Effector memory CD8-positive, alpha-beta T cell (primary cell): ENCODE measurements at regions not wholly inside any gene's neighbourhood (a gene's known extent, or its start where the extent isn't known, plus 50 kb on each side); places are given as distances from the start of the nearest gene placed in this dataset.

Source experiments
- ATAC-seq: fragments of 150-1000 bp; cut with Tn5 transposase; replicated peaks from 2 replicates; pipeline ENCODE4 v1.10.0; 2021; ENCODE audit warnings: mild to moderate bottlenecking, moderate library complexity
- DNase-seq, 3 experiments: peaks; one replicate each; pipeline ENCODE4 v3.0.0; 2021
- H3K27ac Mint-ChIP-seq, 2 donors: one replicate each; pipeline ENCODE4 v1.8.0; 2022; ENCODE audit warnings: mild to moderate bottlenecking in 2 of 2, mixed read lengths in 2 of 2, moderate library complexity in 2 of 2
- H3K27me3 Mint-ChIP-seq, 2 donors: one replicate each; pipeline ENCODE4 v1.8.0; 2022; ENCODE audit warnings: mixed read lengths in 2 of 2
- H3K36me3 Mint-ChIP-seq: one replicate; pipeline ENCODE4 v1.8.0; 2022; ENCODE audit warnings: mild to moderate bottlenecking, moderate library complexity, mixed read lengths; ENCODE audit not compliant: insufficient read depth
- H3K4me1 Mint-ChIP-seq, 2 donors: one replicate each; pipeline ENCODE4 v1.8.0; 2022; ENCODE audit warnings: low read depth in 2 of 2, mixed read lengths in 2 of 2
- H3K4me3 Mint-ChIP-seq, 2 donors: one replicate each; pipeline ENCODE4 v1.8.0; 2022; ENCODE audit warnings: mild to moderate bottlenecking in 2 of 2, mixed read lengths in 2 of 2, moderate library complexity in 2 of 2
- H3K9me3 Mint-ChIP-seq, 2 donors: one replicate each; pipeline ENCODE4 v1.8.0; 2022; ENCODE audit warnings: mixed read lengths in 2 of 2

DNA sequence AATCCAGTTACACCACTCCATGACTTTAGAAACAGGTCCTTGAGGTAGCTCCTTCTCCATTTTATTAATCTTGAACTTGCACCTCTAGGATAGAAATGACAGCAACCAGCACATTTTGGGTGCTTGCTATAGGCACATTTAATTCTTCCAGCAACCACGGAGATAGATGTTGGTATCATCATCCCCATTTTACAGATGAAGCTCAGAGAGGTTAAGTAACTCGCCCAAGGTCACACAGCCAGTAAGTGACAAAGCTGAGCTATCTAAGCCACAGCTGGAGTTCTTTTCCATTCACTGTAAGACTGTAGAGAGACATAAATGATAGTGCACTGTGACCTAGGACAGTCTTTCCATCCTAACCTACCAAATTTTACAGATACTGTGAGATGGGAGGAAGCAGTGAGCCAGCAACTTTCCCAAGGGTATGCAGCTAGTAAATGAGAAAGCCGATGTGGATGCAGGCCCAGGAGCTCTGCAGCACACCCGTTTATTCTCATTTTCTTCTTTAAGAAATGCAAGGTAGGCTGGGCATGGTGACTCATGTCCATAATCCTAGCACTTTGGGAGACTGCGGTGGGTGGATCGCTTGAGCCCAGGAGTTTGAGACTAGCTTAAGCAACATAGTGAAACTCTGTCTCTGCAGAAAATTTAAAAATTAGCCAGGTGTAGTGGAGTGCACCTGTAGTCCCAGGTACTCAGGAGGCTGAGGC lies 103.2 kb downstream of the TBX5 start:
- no peaks in the 10 kb centered on the region for H3K36me3 Mint-ChIP-seq
- H3K4me3 Mint-ChIP-seq, result no peak overlapping the region
- peaks cover 0 to 9% of the 10 kb centered on the region in 2 donors for H3K27me3 Mint-ChIP-seq
- no peak for DNase-seq
- H3K27ac Mint-ChIP-seq, result no peak overlapping the region
- no peaks in the 10 kb centered on the region for H3K4me1 Mint-ChIP-seq
- ATAC-seq, result no peak
- H3K9me3 Mint-ChIP-seq, result peaks cover 0 to 22% of the 10 kb centered on the region in 2 donors

DNA sequence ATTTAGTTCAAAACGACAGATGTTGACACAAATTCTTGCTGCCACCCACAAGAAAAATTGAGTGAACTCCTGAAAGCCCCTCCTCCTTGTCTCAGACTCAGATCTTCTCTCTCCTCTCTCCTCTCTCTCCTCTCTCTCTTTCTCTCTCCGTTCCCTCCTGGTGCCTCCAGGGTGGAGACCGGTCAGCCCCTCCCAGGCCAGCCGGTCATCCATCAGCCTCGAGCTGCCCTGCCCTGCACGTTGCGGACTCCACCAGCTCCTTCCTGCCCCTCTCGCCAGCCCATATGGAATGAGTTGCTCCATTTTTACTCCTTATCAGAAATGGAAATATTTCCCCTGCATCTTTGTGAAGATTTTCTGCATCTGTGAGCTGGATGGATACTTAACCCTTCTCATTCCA lies 103.8 kb downstream of the TBX5 start:
- no peak overlapping the region for H3K4me3 Mint-ChIP-seq
- ATAC-seq, result no peak
- H3K4me1 Mint-ChIP-seq, result no peaks in the 10 kb centered on the region
- no peak for DNase-seq
- H3K27me3 Mint-ChIP-seq, result peaks cover 0 to 9% of the 10 kb centered on the region in 2 donors
- peaks cover 0 to 22% of the 10 kb centered on the region in 2 donors for H3K9me3 Mint-ChIP-seq
- H3K27ac Mint-ChIP-seq, result no peak overlapping the region
- H3K36me3 Mint-ChIP-seq, result no peaks in the 10 kb centered on the region

DNA sequence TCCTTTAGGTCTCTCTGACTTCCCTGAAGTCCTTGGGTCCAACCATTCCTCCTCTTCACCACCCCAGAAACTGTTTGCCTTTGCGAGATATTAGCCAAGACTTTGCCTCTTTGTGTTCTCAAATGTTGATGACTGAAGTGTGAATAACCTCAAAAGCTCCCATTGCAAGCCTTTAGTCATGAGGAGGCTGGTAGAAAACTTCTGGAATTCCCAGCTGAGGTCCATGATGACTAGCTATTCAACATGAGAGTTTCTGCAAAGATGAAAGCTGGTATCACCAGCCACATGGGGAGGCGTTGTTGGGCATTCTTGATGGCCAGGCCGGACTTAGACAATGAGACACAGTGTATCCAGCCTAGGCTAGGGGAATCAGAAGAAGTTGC lies 111.7 kb downstream of the TBX5 start:
- Mint-ChIP-seq H3K36me3 (no peaks in the 10 kb centered on the region), H3K27me3 (peaks cover 0 to 5% of the 10 kb centered on the region in 2 donors), H3K9me3 (peaks cover 0 to 3% of the 10 kb centered on the region in 2 donors), H3K4me3 (no peak overlapping the region), H3K27ac (no peak overlapping the region), H3K4me1 (no peaks in the 10 kb centered on the region)
- no peak for DNase-seq
- no peak for ATAC-seq

GRCh38 chr12:114293571-114294302 lies 112.2 kb downstream of the TBX5 start:
- H3K36me3 Mint-ChIP-seq, result no peaks in the 10 kb centered on the region

GRCh38 chr12:114293073-114293472 lies 112.9 kb downstream of the TBX5 start:
- no peak for ATAC-seq
- Mint-ChIP-seq H3K36me3 (no peaks in the 10 kb centered on the region), H3K4me1 (no peaks in the 10 kb centered on the region), H3K27me3 (peaks cover 0 to 5% of the 10 kb centered on the region in 2 donors), H3K4me3 (no peak overlapping the region), H3K9me3 (peaks cover 0 to 3% of the 10 kb centered on the region in 2 donors), H3K27ac (no peak overlapping the region)
- no peak for DNase-seq

More at GRCh38 chr12:114293571-114294302, 112.2 kb downstream of the TBX5 start:
- H3K4me3 Mint-ChIP-seq, result no peak overlapping the region
- no peak for DNase-seq
- peaks cover 0 to 3% of the 10 kb centered on the region in 2 donors for H3K9me3 Mint-ChIP-seq
- ATAC-seq, result no peak
- no peaks in the 10 kb centered on the region for H3K4me1 Mint-ChIP-seq
- H3K27ac Mint-ChIP-seq, result no peak overlapping the region
- peaks cover 0 to 5% of the 10 kb centered on the region in 2 donors for H3K27me3 Mint-ChIP-seq

DNA sequence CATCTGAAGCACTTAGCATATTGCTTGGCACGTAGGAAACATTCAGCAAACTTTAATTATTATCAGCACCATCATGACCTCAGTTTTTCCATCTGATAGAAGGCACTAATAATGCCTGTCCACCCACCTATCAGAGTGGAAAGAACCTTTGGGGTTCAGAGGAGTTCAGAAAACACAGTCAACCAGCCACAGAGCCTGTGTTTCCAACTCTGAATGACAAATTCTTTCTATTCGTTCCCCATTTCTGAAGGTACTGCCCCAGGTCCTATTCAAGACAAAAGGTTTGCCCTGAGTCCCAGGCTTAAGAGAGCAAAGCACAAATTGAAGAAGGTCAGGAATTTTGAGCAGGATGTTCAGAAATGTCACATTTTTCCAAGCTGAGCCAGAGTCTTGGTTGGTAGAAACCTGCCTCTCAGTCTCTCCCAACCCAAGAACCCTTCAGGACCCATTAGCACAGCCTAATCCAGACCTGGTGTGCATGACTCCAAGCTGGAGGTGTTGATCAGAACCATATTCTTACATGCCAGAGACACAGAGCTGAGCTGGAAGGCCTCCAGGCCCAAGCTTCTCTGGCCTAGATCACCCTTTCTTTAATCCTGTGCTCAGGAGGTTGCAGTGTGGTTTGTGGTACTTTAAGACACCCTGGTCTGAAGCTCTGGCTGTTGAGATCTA lies 114.4 kb downstream of the TBX5 start:
- H3K36me3 Mint-ChIP-seq, result no peaks in the 10 kb centered on the region
- H3K4me3 Mint-ChIP-seq, result no peak overlapping the region
- H3K27me3 Mint-ChIP-seq, result peaks cover 0 to 5% of the 10 kb centered on the region in 2 donors
- ATAC-seq (no peak), DNase-seq (no peak)
- no peaks in the 10 kb centered on the region for H3K4me1 Mint-ChIP-seq
- H3K9me3 Mint-ChIP-seq, result peaks cover 0 to 3% of the 10 kb centered on the region in 2 donors
- H3K27ac Mint-ChIP-seq, result no peak overlapping the region

- Mint-ChIP-seq H3K27ac (no peak overlapping the region), H3K27me3 (peaks cover 0 to 11% of the 10 kb centered on the region in 2 donors), H3K36me3 (no peaks in the 10 kb centered on the region), H3K4me1 (no peaks in the 10 kb centered on the region), H3K9me3 (peaks cover 0 to 3% of the 10 kb centered on the region in 2 donors), H3K4me3 (no peak overlapping the region)
- ATAC-seq (no peak), DNase-seq (no peak)
Observed at GRCh38 chr12:114287821-114288525, 118.0 kb downstream of the TBX5 start.

DNA sequence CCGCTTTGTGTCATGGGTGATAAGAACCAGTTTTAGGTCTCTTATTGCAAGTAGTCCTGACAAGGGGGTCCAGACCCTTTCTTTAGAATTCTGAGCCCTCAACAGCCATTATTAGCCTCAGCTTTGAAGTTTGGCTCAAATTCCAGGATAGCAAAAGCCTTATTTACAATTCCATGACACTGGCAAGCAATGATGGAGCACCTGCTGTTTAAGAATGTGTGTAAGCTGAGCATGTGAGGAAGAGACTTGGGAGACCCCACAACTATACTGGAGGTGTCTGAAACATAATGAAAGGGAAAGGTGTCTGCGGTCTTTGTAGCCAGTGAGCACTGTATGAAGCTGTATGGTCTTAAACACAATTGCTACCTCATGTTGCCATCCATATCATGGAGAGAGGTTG lies 119.8 kb downstream of the TBX5 start:
- peaks cover 0 to 11% of the 10 kb centered on the region in 2 donors for H3K27me3 Mint-ChIP-seq
- no peak for ATAC-seq
- H3K9me3 Mint-ChIP-seq, result peaks cover 0 to 3% of the 10 kb centered on the region in 2 donors
- no peaks in the 10 kb centered on the region for H3K4me1 Mint-ChIP-seq
- no peaks in the 10 kb centered on the region for H3K36me3 Mint-ChIP-seq
- H3K4me3 Mint-ChIP-seq, result no peak overlapping the region
- DNase-seq, result no peak
- H3K27ac Mint-ChIP-seq, result no peak overlapping the region

DNA sequence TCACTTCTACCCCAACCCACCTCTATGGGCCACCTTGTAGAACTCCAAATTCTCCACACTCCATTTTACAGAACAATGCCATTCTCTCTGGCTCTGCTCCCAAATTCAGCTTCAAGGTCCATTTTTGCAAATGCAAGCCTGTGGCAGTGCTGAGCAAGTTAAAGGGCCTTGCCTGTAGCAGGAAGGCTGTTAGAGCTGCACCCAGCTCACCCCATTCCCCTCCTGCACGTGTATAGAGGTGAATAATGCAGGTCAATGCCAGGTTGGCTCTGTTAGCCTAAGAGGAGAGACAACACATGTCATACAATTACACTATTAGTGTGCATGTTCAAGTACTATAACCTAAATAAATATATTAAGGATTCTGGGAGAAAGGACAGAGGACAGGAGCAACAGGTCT lies 120.4 kb downstream of the TBX5 start:
- Mint-ChIP-seq H3K4me1 (no peaks in the 10 kb centered on the region), H3K9me3 (peaks cover 0 to 3% of the 10 kb centered on the region in 2 donors), H3K4me3 (no peak overlapping the region), H3K27ac (no peak overlapping the region), H3K36me3 (no peaks in the 10 kb centered on the region), H3K27me3 (peaks cover 0 to 11% of the 10 kb centered on the region in 2 donors)
- ATAC-seq (no peak), DNase-seq (no peak)

DNA sequence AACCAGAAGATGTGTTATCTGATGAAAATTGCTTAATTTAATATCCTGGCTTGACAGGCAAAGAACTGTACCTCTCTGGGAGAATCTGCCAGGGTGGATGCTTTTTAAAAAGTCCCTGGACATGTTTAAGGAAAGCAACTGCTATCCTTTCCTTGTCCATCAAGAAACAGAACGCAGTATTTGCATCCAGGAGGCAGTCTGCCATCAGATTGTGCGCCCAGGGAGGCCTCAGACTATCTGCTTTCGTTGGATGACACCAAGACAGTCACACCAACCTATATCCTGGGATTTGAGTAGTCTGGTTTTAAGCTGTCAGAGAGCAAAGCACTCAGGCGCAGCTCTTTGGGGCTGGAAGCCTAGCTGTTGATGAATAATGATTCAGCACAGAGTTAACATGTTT lies 121.9 kb downstream of the TBX5 start:
- H3K9me3 Mint-ChIP-seq, result peaks cover 0 to 6% of the 10 kb centered on the region in 2 donors
- H3K27me3 Mint-ChIP-seq, result peaks cover 0 to 6% of the 10 kb centered on the region in 2 donors
- no peak overlapping the region for H3K4me3 Mint-ChIP-seq
- DNase-seq (no peak), ATAC-seq (no peak)
- H3K4me1 Mint-ChIP-seq, result no peaks in the 10 kb centered on the region
- H3K36me3 Mint-ChIP-seq, result no peaks in the 10 kb centered on the region
- no peak overlapping the region for H3K27ac Mint-ChIP-seq

- Mint-ChIP-seq H3K9me3 (peaks cover 0 to 8% of the 10 kb centered on the region in 2 donors), H3K4me1 (no peaks in the 10 kb centered on the region), H3K36me3 (no peaks in the 10 kb centered on the region), H3K27me3 (peaks cover 4 to 9% of the 10 kb centered on the region in 2 donors), H3K4me3 (no peak overlapping the region), H3K27ac (no peak overlapping the region)
- no peak for DNase-seq
- no peak for ATAC-seq
Observed at GRCh38 chr12:114275932-114276785, 129.8 kb downstream of the TBX5 start.

GRCh38 chr12:114275086-114275485 lies 130.9 kb downstream of the TBX5 start:
- Mint-ChIP-seq H3K4me3 (no peak overlapping the region), H3K36me3 (no peaks in the 10 kb centered on the region), H3K4me1 (no peaks in the 10 kb centered on the region), H3K27ac (no peak overlapping the region), H3K27me3 (peaks cover 4 to 9% of the 10 kb centered on the region in 2 donors), H3K9me3 (peaks cover 0 to 8% of the 10 kb centered on the region in 2 donors)
- no peak for ATAC-seq
- DNase-seq, result no peak
